CD4-positive, alpha-beta T cell treated with Interleukin-4 for 4 hours (primary cell): ENCODE measurements at regions not wholly inside any gene's neighbourhood (a gene's known extent, or its start where the extent isn't known, plus 50 kb on each side); places are given as distances from the start of the nearest gene placed in this dataset.
"Not testable (repeated sequence)": the region's sequence is repeated elsewhere in the genome, so short reads cannot be mapped to it uniquely, and the experiment has no call there.

Experiments used
- DNase-seq: peaks from one replicate; pipeline ENCODE4 v3.0.0-alpha.2; 2020

- DNase-seq, result no peak
These were observed 262.6 kb downstream of the C3orf38 start for GRCh38 chr3:88412346-88412745.

DNA sequence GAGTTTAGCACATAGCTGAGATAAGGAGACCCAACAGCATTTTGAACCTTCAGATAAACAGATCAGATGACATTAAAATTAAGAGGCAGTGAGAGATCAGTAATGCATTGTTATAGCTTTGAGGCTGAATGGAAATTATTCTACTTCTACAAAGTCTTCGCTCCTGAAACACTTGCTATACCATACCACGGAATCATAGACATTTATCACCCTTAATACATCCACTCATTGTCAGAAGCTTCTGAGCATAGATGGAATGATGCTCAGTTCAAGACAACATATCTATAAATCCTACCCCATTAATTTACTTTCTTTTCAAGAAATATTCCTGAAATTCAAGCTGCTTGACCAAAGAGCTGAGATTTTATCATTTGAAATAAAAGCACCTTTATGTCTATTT is 266.7 kb downstream of the C3orf38 start:
- no peak for DNase-seq

DNA sequence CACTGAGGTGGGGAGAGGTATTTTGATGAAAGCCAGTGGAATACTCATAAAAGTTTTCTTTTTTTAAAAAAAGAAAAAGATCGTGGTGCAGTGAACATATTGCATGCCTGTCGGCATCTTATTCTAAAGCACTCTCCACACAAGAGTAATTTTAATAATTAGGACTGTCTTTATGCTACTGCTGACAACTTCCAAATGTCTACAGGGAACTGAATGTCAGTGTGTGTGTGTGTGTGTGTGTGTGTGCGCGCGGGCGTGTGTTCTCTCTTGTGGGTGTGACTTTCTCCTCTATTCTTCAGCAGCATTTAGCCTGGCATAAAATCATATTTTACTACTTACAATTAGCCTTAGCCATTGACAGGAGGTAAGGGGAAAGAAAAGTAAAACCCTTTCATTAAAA is 268.5 kb downstream of the C3orf38 start:
- no peak for DNase-seq

- DNase-seq, result no peak
These were observed 283.8 kb downstream of the C3orf38 start for GRCh38 chr3:88433568-88433967.

- no peak for DNase-seq
These were observed 284.2 kb downstream of the C3orf38 start for GRCh38 chr3:88434001-88434400.

- no peak for DNase-seq
These were observed 290.9 kb downstream of the C3orf38 start for GRCh38 chr3:88440701-88441100.

DNA sequence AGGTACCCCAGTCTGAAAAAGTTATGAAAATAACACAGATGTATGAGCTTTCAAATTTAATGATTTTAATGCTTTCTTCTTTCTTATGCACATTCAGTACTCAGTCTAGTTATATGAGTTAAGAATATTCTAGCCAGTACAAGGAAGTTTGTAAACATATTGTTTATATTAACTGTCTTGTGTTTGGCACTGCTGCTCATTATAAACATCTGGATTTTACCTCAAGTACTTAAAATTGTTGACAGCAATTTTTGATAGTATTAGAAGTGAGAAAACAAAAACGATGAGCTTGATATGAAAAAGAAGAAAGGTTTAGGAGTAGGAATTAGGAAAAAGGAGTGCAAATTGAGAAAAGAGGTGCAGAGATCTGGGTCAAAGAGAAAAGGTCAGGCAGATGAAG is 293.3 kb downstream of the C3orf38 start:
- DNase-seq, result no peak

- DNase-seq, result no peak
These were observed 294.5 kb downstream of the C3orf38 start for GRCh38 chr3:88444251-88444650.

GRCh38 chr3:88452228-88452627 is 302.5 kb downstream of the C3orf38 start:
- DNase-seq, result no peak

DNA sequence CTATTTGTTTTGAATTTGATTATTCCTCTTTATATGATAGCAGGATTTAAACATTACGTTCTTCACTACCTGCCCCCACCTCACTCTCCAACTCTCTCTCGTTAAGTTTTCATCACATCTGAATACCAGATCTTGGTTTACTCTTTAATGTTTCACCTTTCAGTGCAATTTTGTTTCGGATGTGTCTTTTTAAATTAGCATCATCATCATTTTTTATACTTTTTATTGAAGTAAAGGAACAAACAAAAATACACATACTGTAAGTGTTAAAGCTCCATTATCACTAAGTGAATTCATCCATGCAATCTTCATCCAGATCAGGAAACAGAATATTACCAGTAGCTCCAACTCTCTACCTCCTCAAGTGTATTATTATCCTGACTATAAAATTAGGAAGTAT is 310.6 kb downstream of the C3orf38 start:
- no peak for DNase-seq

GRCh38 chr3:88462230-88462629 is 312.5 kb downstream of the C3orf38 start:
- no peak for DNase-seq

DNA sequence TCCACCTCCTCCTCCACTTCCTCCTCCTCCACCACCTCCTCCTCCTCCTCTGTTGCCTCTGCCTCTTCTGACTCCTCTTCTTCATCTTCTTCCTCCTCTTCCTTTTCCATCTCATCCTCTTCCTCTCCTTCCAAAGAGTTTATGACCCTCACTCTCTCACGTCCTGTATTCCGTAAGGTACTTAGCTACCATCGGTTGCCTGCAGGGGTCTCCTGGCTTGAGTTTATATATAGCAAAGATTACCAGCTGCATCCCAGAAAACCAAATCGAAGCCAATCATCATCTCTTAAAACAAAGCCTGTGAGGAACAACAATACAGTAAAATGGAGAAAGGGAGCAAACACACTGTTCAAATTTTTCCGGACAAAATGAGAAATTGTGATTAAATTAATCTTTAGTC is 317.4 kb downstream of the C3orf38 start:
- DNase-seq, result no peak

DNA sequence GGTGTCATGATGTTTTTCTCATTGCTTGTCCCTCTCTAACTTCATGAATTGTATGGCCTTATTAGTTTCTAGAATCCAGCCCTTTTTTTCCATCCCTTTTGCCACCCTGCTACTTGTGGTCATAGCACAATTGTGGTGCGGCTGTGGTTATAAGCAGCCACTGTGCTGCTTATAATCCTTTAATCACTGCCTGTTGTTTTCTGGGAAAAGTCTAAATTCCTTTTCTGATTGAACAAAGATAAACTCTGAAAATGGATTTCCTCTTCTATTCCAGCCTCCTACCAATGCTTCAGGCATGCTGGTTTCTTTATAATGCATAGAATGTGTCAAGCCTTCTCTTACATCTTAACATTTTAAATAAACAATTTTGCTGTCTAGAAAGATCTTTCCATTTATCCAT is 319.5 kb downstream of the C3orf38 start:
- no peak for DNase-seq

GRCh38 chr3:88478460-88478859 is 328.7 kb downstream of the C3orf38 start:
- DNase-seq, result no peak

- DNase-seq, result no peak
These were observed 331.1 kb downstream of the C3orf38 start for GRCh38 chr3:88480822-88481221.

DNA sequence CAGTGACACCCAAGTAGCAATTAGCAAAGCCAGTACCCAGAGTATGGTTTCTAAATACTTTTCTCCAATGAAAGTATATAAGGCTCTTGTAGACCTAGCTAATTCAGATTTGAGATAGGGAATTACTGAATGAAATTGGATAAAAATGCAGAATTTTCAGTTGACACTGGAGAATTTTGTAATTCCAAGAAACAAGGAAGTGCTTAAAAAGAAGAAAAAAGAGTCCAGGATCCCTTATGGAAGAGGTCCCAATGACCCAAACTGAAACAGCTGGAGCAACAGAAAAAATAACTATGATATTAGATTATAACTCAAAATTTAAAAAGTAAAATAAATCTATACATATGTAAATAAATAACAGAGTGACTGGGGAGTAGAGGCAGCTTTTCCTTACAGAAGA is 335.2 kb downstream of the C3orf38 start:
- no peak for DNase-seq

DNA sequence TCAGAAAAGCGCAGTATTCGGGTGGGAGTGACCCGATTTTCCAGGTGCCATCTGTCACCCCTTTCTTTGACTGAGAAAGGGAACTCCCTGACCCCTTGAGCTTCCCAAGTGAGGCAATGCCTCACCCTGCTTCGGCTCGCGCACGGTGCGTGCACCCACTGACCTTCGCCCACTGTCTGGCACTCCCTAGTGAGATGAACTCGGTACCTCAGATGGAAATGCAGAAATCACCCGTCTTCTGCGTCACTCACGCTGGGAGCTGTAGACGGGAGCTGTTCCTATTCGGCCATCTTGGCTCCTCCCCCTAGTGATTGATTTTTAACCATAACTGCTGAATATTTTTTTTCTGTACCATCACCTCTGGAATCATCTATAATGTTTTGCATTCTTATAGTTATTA is 359.1 kb downstream of the C3orf38 start:
- not testable (repeated sequence) for DNase-seq

- no peak for DNase-seq
These were observed 359.8 kb downstream of the C3orf38 start for GRCh38 chr3:88509582-88509981.

- no peak for DNase-seq
These were observed 378.7 kb downstream of the C3orf38 start for GRCh38 chr3:88528494-88528893.

DNA sequence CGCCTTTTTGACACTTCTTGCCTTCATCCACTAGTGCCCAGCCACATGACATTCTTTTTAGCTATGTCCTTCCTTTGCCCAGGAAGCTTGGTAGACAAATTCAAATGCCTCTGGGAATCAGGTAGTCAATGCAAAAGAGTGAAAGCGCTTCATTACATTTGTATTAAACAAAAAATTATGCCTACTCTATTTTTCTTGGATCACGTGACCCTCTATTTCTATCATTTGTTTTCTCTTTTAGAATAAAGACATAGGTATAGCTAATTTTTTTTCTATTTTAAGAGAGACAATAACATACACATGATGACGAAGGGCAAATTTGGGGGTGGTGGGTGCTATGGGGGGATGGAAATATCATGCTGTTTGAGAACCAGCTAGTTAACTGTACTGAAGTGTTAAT is 384.8 kb downstream of the C3orf38 start:
- no peak for DNase-seq

DNA sequence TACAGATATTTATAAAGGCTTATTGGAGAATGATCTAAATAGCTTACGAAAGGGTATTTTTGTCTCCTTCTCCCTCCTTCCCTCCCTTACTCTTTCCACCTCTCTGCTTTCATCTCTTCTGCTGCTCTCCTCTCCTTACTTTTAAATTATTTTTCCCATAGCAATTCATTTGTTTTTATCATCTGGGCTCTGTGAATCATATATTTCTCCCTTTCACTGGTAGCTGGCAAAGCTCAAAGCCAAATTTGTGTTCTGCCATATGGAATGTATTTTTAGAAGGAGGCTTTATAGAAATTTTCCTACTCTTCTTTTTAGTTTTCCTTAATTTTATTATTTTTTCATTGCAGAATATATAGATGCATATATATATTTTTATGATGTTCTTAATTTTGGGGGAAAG is 385.8 kb downstream of the C3orf38 start:
- DNase-seq, result no peak

GRCh38 chr3:88542916-88543315 is 393.2 kb downstream of the C3orf38 start:
- DNase-seq, result no peak

DNA sequence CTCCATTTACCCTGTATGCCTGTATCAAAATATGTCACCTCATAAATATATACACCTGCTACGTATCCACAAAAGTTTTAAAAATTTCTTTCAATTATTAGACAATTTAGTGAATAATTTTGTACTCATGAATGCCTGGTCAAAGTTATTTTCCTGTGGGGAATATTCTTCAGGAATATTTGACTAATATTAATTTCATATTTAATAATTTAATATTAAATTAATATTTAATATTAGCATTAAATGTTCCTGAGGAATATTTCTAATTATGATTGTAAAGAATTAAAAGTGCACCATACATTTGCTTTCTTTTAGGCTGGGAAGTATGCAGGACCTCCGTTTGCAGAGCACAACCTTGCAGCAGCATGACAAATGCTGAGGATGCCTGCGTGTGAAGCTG is 422.7 kb downstream of the C3orf38 start:
- DNase-seq, result no peak

GRCh38 chr3:88573472-88573871 is 423.7 kb downstream of the C3orf38 start:
- DNase-seq, result no peak

GRCh38 chr3:88574146-88574545 is 424.4 kb downstream of the C3orf38 start:
- DNase-seq, result no peak

- no peak for DNase-seq
These were observed 434.7 kb downstream of the C3orf38 start for GRCh38 chr3:88584451-88584850.
